ENCODE measurements at regions not wholly inside any gene's neighbourhood (a gene's known extent, or its start where the extent isn't known, plus 50 kb on each side); places are given as distances from the start of the nearest gene placed in this dataset.
"Not testable (repeated sequence)": the region's sequence is repeated elsewhere in the genome, so short reads cannot be mapped to it uniquely, and the experiment has no call there.

DNA sequence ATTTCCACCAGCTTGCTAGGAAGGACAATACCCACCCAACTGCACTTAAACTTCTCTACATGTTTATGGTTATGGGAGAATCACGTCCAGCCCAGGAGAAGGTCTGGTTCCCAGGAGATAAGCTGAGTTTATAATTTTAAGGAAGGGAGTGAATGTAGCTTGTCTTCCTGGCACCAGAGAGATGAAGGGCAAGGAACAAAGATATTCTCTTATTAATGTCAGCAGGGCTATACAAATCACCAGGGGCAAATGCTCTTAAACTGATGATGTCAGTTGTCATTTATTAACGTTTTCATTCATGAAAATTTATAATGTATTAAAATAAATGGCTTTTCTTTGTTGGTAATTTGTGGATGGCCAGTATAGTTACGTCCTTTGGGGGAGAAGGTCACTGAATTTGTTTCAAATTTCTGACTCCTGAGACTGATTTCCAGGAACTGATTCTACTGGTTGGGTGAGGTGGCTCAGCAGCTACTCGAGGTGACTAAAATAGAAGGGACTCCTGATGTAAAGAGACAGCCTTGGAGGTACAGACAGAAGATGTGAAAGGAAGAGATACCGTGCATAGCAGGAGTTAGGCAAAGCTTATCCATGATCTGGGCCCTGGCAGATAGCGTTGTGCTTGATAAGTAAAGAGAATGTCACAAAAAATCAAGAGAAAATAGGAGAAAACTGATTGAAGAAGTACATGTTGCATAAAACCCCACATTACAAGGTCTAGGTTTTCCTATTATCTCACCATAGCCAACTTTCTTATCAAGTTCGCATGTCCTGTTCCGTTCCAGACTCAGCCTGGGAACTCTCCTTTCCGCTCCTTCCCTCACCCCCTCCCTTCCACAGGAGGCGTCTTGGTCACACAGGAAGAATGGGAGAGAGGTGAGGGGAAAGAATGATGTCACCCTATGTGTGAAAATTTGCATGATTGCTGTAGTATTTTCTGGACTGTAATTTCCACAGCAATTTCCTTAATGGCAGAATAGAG lies 367.1 kb upstream of the FAR2 start:
- no peak for ATAC-seq

GRCh38 chr12:28782812-28783211 lies 366.3 kb upstream of the FAR2 start:
- H3K9me3 ChIP-seq = no peaks in the 10 kb centered on the region
- H3K27ac ChIP-seq = no peak overlapping the region
- DNase-seq (no peak), ATAC-seq (no peak)
- H3K27me3 ChIP-seq (ENCODE audit: insufficient read depth in 3 of 3, low read length in 2 of 3) = no peaks in the 10 kb centered on the region
- intact Hi-C loops (cut with DNase I) = no loop called here
- H3K4me3 ChIP-seq = no peak overlapping the region
- H3K4me1 ChIP-seq = no peaks in the 10 kb centered on the region
- no peaks in the 10 kb centered on the region for H3K36me3 ChIP-seq (ENCODE audit: insufficient read depth in 1 of 2, low read depth in 1 of 2)
- no peak for TF ChIP-seq CTCF (IDR thresholded peaks at IDR 0.05)
- whole genome bisulfite sequencing, 3 donors = 83 to 93% (median 87%) methylated on average over 1 of the region's 1 CpG

More for the DNA sequence above, 367.1 kb upstream of the FAR2 start:
- intact Hi-C loops (cut with DNase I) = no loop called here
- no peak overlapping the region for H3K27ac ChIP-seq
- H3K27me3 ChIP-seq (ENCODE audit: insufficient read depth in 3 of 3, low read length in 2 of 3) = no peaks in the 10 kb centered on the region
- no peak for DNase-seq
- no peaks in the 10 kb centered on the region for H3K4me1 ChIP-seq
- no peaks in the 10 kb centered on the region for H3K36me3 ChIP-seq (ENCODE audit: insufficient read depth in 1 of 2, low read depth in 1 of 2)
- no peak overlapping the region for H3K4me3 ChIP-seq
- no peak for TF ChIP-seq CTCF (IDR thresholded peaks at IDR 0.05)
- no peaks in the 10 kb centered on the region for H3K9me3 ChIP-seq
- WGBS, 3 donors = 74 to 82% (median 77%) methylated on average over 10 of the region's 10 CpGs

DNA sequence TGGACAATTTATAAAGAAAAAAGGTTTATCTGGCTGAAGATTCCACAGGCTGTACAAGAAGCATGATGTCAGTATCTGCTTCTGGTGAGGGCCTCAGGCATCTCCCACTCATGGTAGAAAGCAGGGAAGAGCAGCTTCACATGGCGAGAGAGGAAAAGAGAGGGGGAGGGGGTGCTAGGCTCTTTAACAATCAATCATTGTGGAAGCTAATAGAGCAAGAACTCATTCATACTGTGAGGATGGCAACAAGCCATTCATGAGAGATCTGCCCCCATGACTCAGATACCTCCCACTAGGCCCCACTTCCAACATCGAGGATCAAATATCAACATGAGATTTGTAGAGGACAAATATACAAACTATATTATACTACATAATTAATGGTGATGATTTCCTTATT lies 361.9 kb upstream of the FAR2 start:
- no peaks in the 10 kb centered on the region for H3K27me3 ChIP-seq (ENCODE audit: insufficient read depth in 3 of 3, low read length in 2 of 3)
- no peaks in the 10 kb centered on the region for H3K9me3 ChIP-seq
- H3K27ac ChIP-seq = no peak overlapping the region
- DNase-seq = no peak
- H3K4me1 ChIP-seq = no peaks in the 10 kb centered on the region
- H3K36me3 ChIP-seq (ENCODE audit: insufficient read depth in 1 of 2, low read depth in 1 of 2) = no peaks in the 10 kb centered on the region
- 85 to 95% (median 94%) methylated on average over 2 of the region's 2 CpGs for WGBS, 3 donors
- no peak for ATAC-seq
- H3K4me3 ChIP-seq = no peak overlapping the region
- intact Hi-C loops (cut with DNase I) = no loop called here
- TF ChIP-seq CTCF (IDR thresholded peaks at IDR 0.05) = no peak

DNA sequence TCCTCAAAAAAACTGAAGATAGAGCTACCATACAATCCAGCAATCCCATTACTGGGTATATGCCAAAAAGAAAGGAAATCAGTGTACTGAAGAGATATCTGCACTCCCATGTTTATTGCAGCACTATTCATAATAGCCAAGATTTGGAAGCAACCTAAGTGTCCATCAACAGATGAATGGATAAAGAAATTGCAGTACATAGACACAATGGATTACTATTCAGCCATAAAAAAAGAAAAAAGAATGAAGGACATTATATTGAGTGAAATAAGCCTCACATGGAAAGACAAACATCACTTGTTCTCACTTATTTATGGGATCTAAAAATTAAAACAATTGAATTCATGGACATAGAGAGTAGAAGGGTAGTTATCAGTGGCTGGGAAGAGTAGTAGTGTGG lies 360.8 kb upstream of the FAR2 start:
- intact Hi-C loops (cut with DNase I); H3K9me3 ChIP-seq; H3K36me3 ChIP-seq (ENCODE audit: insufficient read depth in 1 of 2, low read depth in 1 of 2); H3K27ac ChIP-seq; H3K4me3 ChIP-seq; H3K27me3 ChIP-seq (ENCODE audit: insufficient read depth in 3 of 3, low read length in 2 of 3); H3K4me1 ChIP-seq; DNase-seq; ATAC-seq: not testable (repeated sequence)

DNA sequence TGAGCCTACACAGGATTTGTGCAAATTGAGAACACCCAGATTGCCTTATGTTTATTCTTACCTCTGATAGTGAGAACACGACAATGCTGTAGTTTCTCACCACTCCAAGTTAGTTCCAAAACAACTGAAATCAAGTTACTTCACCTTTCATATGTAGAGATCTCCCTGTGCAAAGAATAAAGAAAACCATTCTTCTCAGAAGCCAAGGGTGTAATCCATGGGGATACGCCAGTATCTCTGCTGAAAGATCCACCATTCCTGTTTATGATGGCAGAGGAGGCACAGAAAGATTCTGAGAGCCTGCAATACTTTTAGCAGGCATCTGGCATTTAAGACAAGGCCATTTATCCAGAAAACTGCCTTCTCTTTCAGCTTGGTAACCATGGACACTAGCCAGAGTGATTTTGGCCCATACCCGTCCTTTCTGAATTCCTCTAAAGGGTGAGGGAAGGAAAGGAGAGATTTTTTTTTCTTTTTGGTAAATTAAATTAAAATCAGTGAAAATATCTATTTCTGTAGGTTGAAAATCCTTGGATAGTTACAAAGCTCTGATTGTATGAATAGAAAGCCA lies 355.4 kb upstream of the FAR2 start:
- Histone ChIP-seq H3K36me3 (ENCODE audit: insufficient read depth in 1 of 2, low read depth in 1 of 2) (no peaks in the 10 kb centered on the region), H3K27ac (no peak overlapping the region), H3K9me3 (no peaks in the 10 kb centered on the region), H3K4me3 (no peak overlapping the region), H3K4me1 (no peaks in the 10 kb centered on the region), H3K27me3 (ENCODE audit: insufficient read depth in 3 of 3, low read length in 2 of 3) (no peaks in the 10 kb centered on the region)
- DNase-seq (no peak), ATAC-seq (no peak)
- TF ChIP-seq CTCF (IDR thresholded peaks at IDR 0.05) = no peak
- intact Hi-C loops (cut with DNase I) = no loop called here
- WGBS, 3 donors = 57 to 65% (median 59%) methylated on average over 3 of the region's 3 CpGs
